ENCODE measurements at regions not wholly inside any gene's neighbourhood (a gene's known extent, or its start where the extent isn't known, plus 50 kb on each side); places are given as distances from the start of the nearest gene placed in this dataset.

GRCh38 chr3:153078826-153079225, 83.2 kb upstream of the RAP2B start:
- Histone ChIP-seq H3K4me3 (no peak overlapping the region), H3K27me3 (no peaks in the 10 kb centered on the region), H3K27ac (no peak overlapping the region), H3K36me3 (no peaks in the 10 kb centered on the region), H3K9me3 (no peaks in the 10 kb centered on the region), H3K4me1 (no peaks in the 10 kb centered on the region)
- DNase-seq: no peak
- intact Hi-C loops (cut with DNase I): no loop called here
- TF ChIP-seq POLR2A (IDR thresholded peaks at IDR 0.05): no peak
- WGBS, 2 donors: 77 to 94% methylated on average over 7 of the region's 7 CpGs

DNA sequence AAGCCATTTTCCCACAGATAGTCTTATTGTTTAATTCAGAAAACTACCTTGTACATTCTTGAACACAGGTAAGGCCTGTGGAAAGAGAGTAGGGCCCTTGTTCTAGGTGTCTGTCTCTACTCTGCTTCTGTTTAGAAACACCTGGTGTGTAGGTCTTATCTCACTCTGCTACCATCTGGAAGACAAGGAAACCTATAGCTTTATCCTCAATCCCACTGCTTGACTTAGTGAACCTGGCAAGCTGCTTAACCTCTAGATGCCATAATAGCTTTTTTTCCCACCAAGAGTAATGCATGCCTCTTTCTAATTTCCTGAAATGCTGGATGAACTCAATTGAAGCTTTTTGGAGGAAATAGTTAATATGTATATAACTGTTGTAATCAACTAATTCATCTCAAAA, 82.6 kb upstream of the RAP2B start:
- intact Hi-C loops (cut with DNase I): no loop called here
- H3K27ac ChIP-seq: no peak overlapping the region
- no peaks in the 10 kb centered on the region for H3K9me3 ChIP-seq
- no peak for DNase-seq
- H3K36me3 ChIP-seq: no peaks in the 10 kb centered on the region
- no peak overlapping the region for H3K4me3 ChIP-seq
- H3K27me3 ChIP-seq: no peaks in the 10 kb centered on the region
- TF ChIP-seq POLR2A (IDR thresholded peaks at IDR 0.05) (no peak), POLR2AphosphoS5 (IDR thresholded peaks at IDR 0.05) (no peak), EP300 (IDR thresholded peaks at IDR 0.05) (no peak), CTCF (IDR thresholded peaks at IDR 0.05) (no peak)
- no peaks in the 10 kb centered on the region for H3K4me1 ChIP-seq

- Histone ChIP-seq H3K27me3 (no peaks in the 10 kb centered on the region), H3K9me3 (no peaks in the 10 kb centered on the region), H3K4me1 (no peaks in the 10 kb centered on the region), H3K27ac (no peak overlapping the region), H3K36me3 (no peaks in the 10 kb centered on the region), H3K4me3 (no peak overlapping the region)
- intact Hi-C loops (cut with DNase I): no loop called here
- TF ChIP-seq CTCF (IDR thresholded peaks at IDR 0.05): no peak
- no peak for TF ChIP-seq EP300 (IDR thresholded peaks at IDR 0.05)
- no peak for TF ChIP-seq POLR2AphosphoS5 (IDR thresholded peaks at IDR 0.05)
- no peak for TF ChIP-seq POLR2A (IDR thresholded peaks at IDR 0.05)
- no peak for DNase-seq
- 80 to 91% methylated on average over 3 of the region's 3 CpGs for WGBS, 2 donors
Observed at GRCh38 chr3:153080778-153081240, 81.2 kb upstream of the RAP2B start.

DNA sequence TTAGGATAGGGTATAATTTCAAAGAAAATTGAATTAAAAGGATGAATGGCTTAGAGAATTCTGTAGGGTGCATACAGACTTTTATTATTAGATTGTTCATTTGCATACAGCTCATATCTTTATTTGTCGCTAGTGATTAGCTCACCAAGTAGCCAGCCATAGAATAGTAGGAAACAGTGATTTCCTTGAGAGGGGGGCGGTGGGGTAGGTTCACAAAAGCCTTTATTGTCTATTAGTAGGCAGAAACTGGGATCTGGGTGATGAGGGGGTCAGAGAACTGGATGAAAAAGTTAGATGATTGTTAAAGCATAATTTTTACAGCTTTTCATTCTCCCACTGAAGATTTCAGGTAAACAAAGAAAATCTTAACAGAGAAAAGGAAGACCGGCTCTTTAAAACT, 77.6 kb upstream of the RAP2B start:
- DNase-seq: no peak
- TF ChIP-seq CTCF (IDR thresholded peaks at IDR 0.05) (no peak), EP300 (IDR thresholded peaks at IDR 0.05) (no peak), POLR2A (IDR thresholded peaks at IDR 0.05) (no peak), POLR2AphosphoS5 (IDR thresholded peaks at IDR 0.05) (no peak)
- 89 to 94% methylated on average over 3 of the region's 3 CpGs for WGBS, 2 donors
- no peak overlapping the region for H3K4me3 ChIP-seq
- H3K4me1 ChIP-seq: no peaks in the 10 kb centered on the region
- H3K9me3 ChIP-seq: no peaks in the 10 kb centered on the region
- no peaks in the 10 kb centered on the region for H3K27me3 ChIP-seq
- intact Hi-C loops (cut with DNase I): no loop called here
- no peaks in the 10 kb centered on the region for H3K36me3 ChIP-seq
- no peak overlapping the region for H3K27ac ChIP-seq

GRCh38 chr3:153087595-153088566, 74.1 kb upstream of the RAP2B start:
- Histone ChIP-seq H3K4me3 (no peak overlapping the region), H3K36me3 (no peaks in the 10 kb centered on the region), H3K27me3 (no peaks in the 10 kb centered on the region), H3K9me3 (no peaks in the 10 kb centered on the region), H3K27ac (no peak overlapping the region), H3K4me1 (no peaks in the 10 kb centered on the region)
- intact Hi-C loops (cut with DNase I): no loop called here
- no peak for DNase-seq
- TF ChIP-seq EP300 (IDR thresholded peaks at IDR 0.05) (no peak), POLR2AphosphoS5 (IDR thresholded peaks at IDR 0.05) (no peak), POLR2A (IDR thresholded peaks at IDR 0.05) (no peak), CTCF (IDR thresholded peaks at IDR 0.05) (no peak)
- 76 to 81% methylated on average over 7 of the region's 7 CpGs for WGBS, 2 donors
